ENCODE measurements at regions not wholly inside any gene's neighbourhood (a gene's known extent, or its start where the extent isn't known, plus 50 kb on each side); places are given as distances from the start of the nearest gene placed in this dataset.
"Not testable (repeated sequence)": the region's sequence is repeated elsewhere in the genome, so short reads cannot be mapped to it uniquely, and the experiment has no call there.

DNA sequence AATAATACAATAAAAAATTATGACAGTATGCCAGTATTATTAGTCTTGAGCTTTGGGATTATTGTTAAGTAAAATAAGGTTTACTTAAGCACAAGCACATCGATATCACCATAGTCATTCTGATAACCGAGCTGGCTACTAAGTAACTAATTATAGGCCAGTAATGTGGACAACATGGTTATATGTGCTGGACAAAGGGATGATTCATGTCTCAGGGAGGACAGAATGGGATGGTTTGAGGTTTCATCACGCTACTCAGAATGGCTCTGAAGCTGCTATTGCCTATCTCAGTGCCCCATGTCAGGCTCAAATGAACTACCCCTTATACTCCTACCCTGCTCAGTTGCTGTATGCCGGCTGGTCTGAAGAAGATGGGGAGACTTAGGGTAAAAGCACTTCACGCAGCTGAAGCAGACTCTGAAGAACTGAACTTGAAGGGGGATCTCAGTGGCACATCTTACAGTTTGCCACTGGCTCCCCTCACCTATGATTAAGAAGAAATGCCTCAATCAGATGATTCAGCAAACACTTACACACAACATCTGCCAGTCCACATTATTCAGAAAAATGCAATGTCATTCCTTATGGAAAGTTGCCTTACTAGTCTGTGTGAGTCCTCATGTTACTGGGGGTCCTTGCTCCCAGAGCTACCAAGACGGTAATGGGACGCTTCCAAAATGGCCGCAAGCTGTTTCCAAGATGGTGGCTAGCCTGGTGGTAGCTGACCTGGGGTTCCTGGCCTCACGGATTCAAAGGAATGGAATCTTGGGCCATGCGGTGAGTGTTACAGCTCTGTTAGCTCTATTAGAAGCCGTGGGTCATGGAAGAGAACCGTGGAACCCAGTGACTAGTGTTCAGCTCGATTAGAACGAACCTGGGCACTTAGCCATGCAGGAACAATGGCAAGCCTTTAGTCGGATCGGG, 1098.6 kb downstream of the TAF11L14 start:
- DNase-seq (ENCODE audit: low read depth): no peak

DNA sequence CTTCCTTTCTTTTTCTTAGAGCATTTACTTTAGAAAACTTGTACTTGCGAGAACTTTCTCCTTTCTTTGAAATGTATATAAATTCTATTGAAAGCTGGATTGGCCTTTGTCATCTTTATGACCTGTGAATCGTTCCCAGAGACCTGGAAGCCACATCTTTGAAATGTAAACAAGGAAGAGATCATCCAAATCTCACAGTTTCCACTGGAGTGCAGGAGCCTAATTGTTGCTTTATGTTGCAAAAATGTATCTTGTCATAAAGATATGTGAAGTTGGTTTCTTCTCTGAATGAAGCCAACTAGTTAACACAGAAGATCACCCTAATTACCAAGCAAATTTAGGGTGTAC, 1101.8 kb downstream of the TAF11L14 start:
- DNase-seq (ENCODE audit: low read depth): no peak

DNA sequence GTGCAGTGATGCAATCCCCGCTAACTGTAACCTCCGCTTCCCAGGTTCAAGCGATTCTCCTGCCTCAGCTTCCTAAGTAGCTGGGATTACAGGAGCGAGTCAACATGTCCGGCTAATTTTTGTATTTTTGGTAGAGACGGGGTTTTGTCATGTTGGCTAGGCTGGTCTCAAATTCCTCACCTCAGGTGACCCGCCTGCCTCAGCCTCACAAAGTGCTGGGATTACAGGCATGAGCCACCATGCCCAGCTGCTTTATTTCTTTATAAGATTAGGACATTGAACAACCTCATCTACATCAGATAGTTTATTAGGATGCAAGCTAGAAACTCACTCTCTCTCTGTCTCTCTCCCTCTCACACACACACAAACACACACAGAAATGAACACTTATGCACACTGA, 1102.5 kb downstream of the TAF11L14 start:
- not testable (repeated sequence) for DNase-seq (ENCODE audit: low read depth)

DNA sequence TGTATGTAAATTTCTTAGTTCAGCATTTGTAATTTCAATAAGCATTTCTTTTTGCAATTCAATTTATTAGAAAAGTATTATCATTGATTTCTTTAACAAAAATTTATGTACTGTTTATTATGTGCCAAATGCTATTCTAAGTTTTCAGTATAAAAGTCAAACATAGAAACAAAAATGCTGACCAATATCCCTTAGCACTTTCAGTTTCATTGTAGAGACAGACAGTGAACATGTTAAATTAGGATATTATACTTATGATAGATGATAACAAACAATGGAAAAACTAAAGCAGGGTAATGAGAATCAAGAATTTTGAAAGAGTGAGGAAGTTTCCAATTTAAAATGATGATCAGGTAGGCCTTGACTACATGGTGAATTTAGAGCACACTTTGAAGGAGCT, 1106.0 kb downstream of the TAF11L14 start:
- DNase-seq (ENCODE audit: low read depth): no peak

DNA sequence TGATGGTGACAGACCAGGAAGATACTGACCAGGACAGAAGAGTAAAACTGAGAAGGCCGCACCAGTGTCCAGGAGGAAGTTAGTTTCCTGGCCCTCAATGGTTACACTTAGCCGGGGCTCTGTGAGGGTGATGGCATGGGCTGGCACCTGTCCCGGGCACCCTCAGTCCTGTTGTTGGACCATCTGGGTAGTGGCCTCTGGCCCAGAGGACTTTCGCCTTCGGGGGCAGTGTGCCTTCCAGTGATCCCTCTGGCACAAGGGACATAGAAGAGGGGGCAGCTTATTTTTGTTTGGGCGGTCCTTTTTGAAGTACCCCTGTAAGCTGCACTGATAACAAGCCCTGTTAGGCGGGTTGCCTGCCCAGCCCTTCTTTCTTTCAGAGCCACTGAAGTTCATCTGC, 1108.6 kb downstream of the TAF11L14 start:
- no peak for DNase-seq (ENCODE audit: low read depth)

DNA sequence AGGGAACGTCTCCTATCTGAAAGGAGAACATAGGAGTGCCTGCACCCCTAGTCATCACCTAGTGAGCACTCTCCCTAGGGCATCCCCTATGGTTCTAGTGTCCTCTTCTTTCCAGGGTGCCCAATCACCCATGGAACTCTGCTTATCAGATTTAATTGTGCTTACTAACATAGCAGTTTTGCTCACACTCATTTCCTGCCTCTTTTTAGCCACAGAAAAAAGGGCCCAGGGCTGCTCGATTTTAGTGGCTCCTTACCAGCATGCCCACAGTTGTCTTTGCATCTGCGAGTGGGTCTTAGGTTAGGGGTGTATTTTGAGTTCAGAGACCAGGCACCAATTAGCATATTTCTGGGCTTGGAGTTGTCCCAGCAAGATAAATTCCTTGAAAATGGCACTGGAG, 1110.2 kb downstream of the TAF11L14 start:
- no peak for DNase-seq (ENCODE audit: low read depth)

- DNase-seq (ENCODE audit: low read depth): no peak
Observed at GRCh38 chr5:18745042-18745987, 1111.1 kb downstream of the TAF11L14 start.

DNA sequence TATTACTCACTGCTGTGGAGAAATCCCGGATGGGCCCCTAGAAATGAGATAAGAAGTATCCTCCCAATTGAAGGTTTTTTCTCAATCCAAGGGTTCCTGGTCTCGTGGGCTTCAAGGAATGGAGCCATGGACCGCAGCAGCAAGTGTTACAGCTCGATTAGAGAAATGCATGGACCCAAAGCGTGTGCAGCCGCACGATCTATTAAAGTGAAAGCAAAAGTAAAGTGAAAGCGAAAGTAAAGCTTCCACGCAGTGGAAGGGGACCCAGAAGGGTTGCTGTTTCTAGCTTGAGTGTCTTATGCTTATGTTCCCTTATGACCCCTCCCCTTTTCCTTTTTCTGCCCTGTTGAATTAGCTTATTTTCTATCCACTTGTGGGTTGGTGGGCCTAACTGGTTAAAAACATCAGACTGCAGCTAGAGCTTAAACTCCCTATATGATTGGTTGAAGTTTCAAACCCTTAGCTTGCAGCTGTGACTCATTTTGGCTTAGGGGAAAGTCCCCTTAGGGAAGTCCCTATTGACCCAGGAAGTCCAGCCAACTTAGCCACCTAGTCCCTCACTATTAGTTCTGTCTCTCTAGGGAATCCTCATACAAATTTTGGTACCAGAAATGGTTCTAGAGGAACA, 1111.8 kb downstream of the TAF11L14 start:
- DNase-seq (ENCODE audit: low read depth): no peak

DNA sequence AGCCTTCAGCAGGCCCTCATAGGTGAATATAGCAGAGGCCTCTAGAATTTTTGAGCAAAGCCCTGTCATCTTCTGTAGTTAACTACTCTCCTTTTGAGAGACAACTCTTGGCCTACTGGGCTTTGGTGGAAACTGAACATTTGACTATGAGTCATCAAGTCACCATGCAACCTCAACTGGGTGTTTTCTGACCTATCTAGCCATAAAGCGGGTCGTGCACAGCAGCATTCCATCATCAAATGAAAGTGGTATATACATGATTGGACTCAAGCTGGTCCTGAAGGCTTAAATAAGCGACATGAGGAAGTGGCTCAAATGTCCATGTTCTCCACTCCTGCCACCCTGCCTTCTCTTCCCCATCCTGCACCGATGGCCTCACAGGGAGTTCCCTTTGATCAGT, 1115.5 kb downstream of the TAF11L14 start:
- DNase-seq (ENCODE audit: low read depth): no peak

DNA sequence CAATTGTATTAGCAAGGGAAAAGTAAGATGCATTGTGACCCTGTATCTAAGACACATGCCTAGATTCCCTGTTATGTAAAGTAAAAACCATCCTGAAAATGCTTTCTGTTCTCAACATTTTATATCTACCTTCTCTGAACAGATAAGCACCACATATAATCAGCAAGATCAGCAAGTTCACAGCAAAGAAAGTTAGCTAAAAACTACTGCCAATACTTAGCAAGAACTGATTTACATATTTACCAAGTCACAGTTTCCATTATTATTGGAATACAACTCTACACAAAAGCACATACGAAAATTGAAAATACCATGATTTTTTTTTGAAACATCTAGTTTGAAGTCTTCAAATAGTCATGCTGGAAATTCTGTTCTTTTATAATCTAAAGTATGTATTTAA, 1118.1 kb downstream of the TAF11L14 start:
- DNase-seq (ENCODE audit: low read depth): no peak

DNA sequence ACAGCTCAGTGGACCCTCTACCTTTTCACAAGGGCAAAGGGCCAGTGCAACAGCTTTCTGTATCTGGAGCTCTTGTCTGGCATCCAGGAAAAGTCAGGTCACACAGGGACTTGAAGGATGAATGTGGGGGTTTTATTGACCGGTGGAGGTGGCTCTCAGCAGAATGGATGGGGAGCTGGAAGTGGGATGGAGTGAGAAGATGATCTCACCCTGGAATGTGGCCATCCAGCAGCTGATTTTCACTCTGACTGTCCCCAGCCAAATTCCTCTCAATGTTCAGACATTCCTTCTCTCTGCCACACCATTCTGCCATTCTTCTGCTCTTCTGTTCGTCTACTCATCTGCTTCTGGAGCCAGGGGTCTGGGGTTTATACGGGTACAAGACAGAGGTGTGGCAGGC, 1119.9 kb downstream of the TAF11L14 start:
- no peak for DNase-seq (ENCODE audit: low read depth)

DNA sequence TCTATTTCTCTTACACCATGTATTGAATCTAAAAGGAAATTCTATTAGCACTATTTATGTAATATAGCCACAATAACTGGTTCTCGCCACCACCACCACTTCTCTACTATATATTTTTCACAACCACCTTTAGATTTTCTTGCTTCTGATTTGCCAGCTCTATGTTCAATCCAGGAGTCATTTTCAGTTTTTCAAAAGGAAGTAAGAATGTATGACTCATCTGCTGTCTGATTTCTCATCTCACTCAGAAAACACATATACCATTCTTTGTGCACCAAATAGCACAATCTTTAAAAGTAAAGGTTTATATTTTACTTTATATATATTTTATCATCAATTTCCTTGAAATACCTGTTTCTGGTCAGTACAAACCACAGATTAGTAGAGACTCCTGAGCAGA, 1127.5 kb downstream of the TAF11L14 start:
- DNase-seq (ENCODE audit: low read depth): no peak

DNA sequence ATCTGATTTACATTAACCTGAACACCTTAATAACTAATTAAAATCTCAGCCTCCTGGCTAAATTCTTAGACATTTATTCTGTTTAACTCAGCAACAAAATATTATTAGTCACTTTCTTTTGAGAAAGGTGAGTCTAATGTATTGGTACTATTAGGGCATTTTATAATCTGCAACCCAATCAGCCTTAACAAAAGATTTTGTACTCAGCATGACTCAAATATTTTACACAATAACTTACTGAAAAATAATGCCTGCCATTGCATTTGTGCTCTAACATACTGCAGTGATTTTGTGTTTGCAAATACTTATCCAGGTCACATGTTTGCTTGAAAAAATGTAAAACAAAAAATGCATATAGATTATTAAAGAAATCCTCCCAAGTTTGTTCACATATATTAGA, 1129.9 kb downstream of the TAF11L14 start:
- no peak for DNase-seq (ENCODE audit: low read depth)

GRCh38 chr5:18765304-18765703, 1131.0 kb downstream of the TAF11L14 start:
- no peak for DNase-seq (ENCODE audit: low read depth)

DNA sequence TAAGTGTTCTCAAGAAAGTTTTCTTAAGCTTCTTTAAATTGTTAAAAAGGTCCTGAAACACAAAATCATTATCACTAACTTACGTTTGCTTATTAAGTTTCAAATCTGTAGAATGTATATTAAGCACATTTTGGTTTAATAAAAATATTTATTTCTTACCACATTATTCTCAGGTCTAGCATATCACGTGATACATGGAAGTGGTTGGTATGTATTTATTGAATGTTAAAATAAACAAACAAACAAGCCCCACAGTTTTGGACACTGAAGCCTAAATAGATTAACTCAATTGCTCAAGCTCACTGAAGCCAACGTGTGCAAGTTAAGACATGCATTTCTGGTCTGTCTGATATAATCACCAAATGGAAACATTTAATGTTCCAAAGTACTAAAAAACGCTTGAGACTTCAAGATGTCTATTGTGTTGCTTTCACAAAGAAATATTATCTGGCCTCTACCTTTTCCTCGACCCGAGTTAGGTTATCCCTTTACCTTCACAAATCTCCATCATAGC, 1136.9 kb downstream of the TAF11L14 start:
- DNase-seq (ENCODE audit: low read depth): no peak

DNA sequence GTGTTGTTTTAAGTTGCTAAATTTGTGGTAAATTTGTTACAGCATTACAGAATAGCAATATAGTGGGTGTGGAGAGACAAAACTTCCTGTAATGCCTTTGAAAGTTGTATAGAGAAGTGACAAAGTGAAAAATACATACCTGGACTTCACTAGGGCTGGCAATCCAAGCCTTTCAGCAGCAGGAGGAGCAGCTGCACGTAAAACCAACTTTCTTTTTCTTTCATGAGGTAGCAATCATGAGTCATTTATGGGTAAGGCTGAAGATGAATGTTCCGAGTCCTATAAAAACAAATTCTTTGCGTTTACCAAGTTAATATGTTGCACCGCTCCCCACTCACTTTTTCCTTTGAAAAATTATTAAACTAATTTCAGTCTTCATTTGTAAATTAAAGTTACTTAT, 1138.2 kb downstream of the TAF11L14 start:
- no peak for DNase-seq (ENCODE audit: low read depth)

DNA sequence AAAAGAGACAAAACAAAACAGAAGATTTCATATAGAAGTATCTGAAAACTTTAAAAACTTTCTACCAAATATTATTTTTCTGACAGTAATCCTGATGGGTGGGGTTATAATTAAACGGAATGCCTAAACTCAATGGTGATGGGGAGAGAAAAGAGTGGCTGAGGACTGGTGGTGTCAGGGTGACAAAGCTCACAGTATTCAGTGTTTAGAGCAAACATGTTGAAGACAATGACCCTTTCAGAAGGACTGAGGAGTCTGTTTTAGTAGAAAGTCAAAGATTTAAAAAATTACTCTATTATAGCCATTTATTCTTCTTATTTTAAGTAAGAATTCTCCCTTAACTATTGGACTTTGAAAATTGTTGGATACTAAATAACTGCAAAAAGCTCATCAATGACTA, 1144.0 kb downstream of the TAF11L14 start:
- DNase-seq (ENCODE audit: low read depth): no peak

- no peak for DNase-seq (ENCODE audit: low read depth)
Observed at GRCh38 chr5:18789218-18789998, 1155.1 kb downstream of the TAF11L14 start.

GRCh38 chr5:18792145-18792544, 1157.9 kb downstream of the TAF11L14 start:
- DNase-seq (ENCODE audit: low read depth): no peak

DNA sequence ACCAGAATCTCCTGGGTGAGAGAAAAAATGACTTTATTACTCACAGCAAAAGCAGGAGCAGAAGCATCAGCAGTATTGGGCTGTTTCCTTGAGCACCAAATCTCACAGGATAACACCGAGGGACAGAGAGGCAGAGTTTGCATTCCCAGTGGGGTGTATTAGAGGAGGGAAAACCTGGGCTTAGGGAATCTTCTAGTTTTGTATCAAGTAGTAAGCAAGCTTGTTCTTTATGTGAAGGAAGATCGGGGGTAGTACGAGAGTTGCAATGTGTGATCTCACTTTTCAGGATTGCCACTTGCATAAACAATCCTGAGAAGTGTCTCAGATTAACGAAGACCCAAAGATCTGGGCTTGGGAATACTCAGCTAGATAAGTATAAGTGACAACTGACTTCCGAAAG, 1163.0 kb downstream of the TAF11L14 start:
- no peak for DNase-seq (ENCODE audit: low read depth)

GRCh38 chr5:18798058-18798457, 1163.8 kb downstream of the TAF11L14 start:
- DNase-seq (ENCODE audit: low read depth): no peak

Data from GM04503 (cell line).